ENCODE measurements at regions not wholly inside any gene's neighbourhood (a gene's known extent, or its start where the extent isn't known, plus 50 kb on each side); places are given as distances from the start of the nearest gene placed in this dataset.

- no peak for DNase-seq
Measured at GRCh38 chr12:20212658-20213555, 155.4 kb upstream of the PDE3A start.

- DNase-seq = no peak
Measured at GRCh38 chr12:20213723-20214625, 154.4 kb upstream of the PDE3A start.

- DNase-seq = no peak
Measured at GRCh38 chr12:20220339-20220738, 148.0 kb upstream of the PDE3A start.

GRCh38 chr12:20232931-20233675 lies 135.2 kb upstream of the PDE3A start:
- DNase-seq = no peak

GRCh38 chr12:20234474-20234873 lies 133.9 kb upstream of the PDE3A start:
- DNase-seq = no peak

GRCh38 chr12:20237091-20237490 lies 131.2 kb upstream of the PDE3A start:
- no peak for DNase-seq

- no peak for DNase-seq
Measured at GRCh38 chr12:20245491-20245890, 122.8 kb upstream of the PDE3A start.

GRCh38 chr12:20248646-20249045 lies 119.7 kb upstream of the PDE3A start:
- DNase-seq = no peak

GRCh38 chr12:20250761-20251160 lies 117.6 kb upstream of the PDE3A start:
- no peak for DNase-seq

- DNase-seq = no peak
Measured at GRCh38 chr12:20257311-20257710, 111.0 kb upstream of the PDE3A start.

GRCh38 chr12:20259786-20260185 lies 108.6 kb upstream of the PDE3A start:
- no peak for DNase-seq

- no peak for DNase-seq
Measured at GRCh38 chr12:20260851-20261250, 107.5 kb upstream of the PDE3A start.

GRCh38 chr12:20262119-20262518 lies 106.2 kb upstream of the PDE3A start:
- DNase-seq = no peak

- no peak for DNase-seq
Measured at GRCh38 chr12:20264026-20264425, 104.3 kb upstream of the PDE3A start.

- DNase-seq = no peak
Measured at GRCh38 chr12:20264608-20265114, 103.7 kb upstream of the PDE3A start.

- DNase-seq = no peak
Measured at GRCh38 chr12:20268121-20268732, 100.1 kb upstream of the PDE3A start.

- DNase-seq = no peak
Measured at GRCh38 chr12:20268771-20269170, 99.6 kb upstream of the PDE3A start.

- no peak for DNase-seq
Measured at GRCh38 chr12:20269337-20270067, 98.8 kb upstream of the PDE3A start.

GRCh38 chr12:20270557-20270956 lies 97.8 kb upstream of the PDE3A start:
- DNase-seq = no peak

- no peak for DNase-seq
Measured at GRCh38 chr12:20272161-20272560, 96.2 kb upstream of the PDE3A start.

GRCh38 chr12:20272801-20273200 lies 95.5 kb upstream of the PDE3A start:
- DNase-seq = no peak

GRCh38 chr12:20274008-20274407 lies 94.3 kb upstream of the PDE3A start:
- no peak for DNase-seq

All from stimulated activated CD4-positive, alpha-beta T cell treated with anti-CD3 and anti-CD28 coated beads, Interleukin-2, amount 100 ng/mL, for 24 hours (primary cell).